HepG2 (cell line): ENCODE measurements at regions not wholly inside any gene's neighbourhood (a gene's known extent, or its start where the extent isn't known, plus 50 kb on each side); places are given as distances from the start of the nearest gene placed in this dataset.

Experiments used
- ATAC-seq: fragments of 200-7000 bp; cut with Tn5 transposase; 3 replicates; pipeline ENCODE4 v1.9.1; 2020; ENCODE audit warnings: mild to moderate bottlenecking, moderate library complexity
- BruUV-seq: library from RNA; stranded (reverse); fragments of 400-500 nt; replicated peaks from 2 replicates; lab custom pipeline; 2021; lab: Mats Ljungman, UMichigan
- CTCF ChIA-PET: fragments of 300-600 bp; formaldehyde crosslinking; extraction: SDS; loops from one replicate; lab custom pipeline; 2021; ENCODE audit warnings: low total read pairs, inconsistent platforms, low intra/inter-chr PET ratio; lab: Yijun Ruan, JAX
- POLR2A ChIA-PET: fragments of 350-600 bp; sonication (Branson Sonifier 250); formaldehyde crosslinking; loops from one replicate; lab custom pipeline; 2020; ENCODE audit warnings: antibody characterized with exemption, inconsistent platforms; lab: Yijun Ruan, JAX
- DNase-seq: peaks from one replicate; pipeline ENCODE4 v3.0.0-alpha.2; 2015; ENCODE audit warnings: low spot score
- FAIRE-seq: peaks from 3 replicates; lab custom pipeline; 2011; peaks lifted over from hg19 to GRCh38; lab: Jason Lieb, UNC
- H2AFZ ChIP-seq: one replicate; pipeline ENCODE4 v1.6.1; 2011; ENCODE audit warnings: low read length, inconsistent platforms
- H3K27ac ChIP-seq: fragments of 300-600 bp; 3 replicates; pipeline ENCODE4 v1.8.0; 2011; ENCODE audit warnings: mixed run types, mild to moderate bottlenecking, mixed read lengths, low read length, inconsistent platforms; ENCODE audit not compliant: insufficient read depth; ENCODE audit errors: extremely low read length
- H3K27me3 ChIP-seq, 2 experiments: fragments of 200-600 bp in 1 of 2; 2 replicates in 1 of 2; 3 replicates in 1 of 2; pipeline versions ENCODE4 v1.6.0 to v1.8.0; 2011; ENCODE audit warnings: low read length in 2 of 2, mild to moderate bottlenecking in 2 of 2, moderate library complexity in 2 of 2, inconsistent platforms in 1 of 2; ENCODE audit not compliant: insufficient read depth in 2 of 2, control insufficient read depth in 1 of 2
- H3K36me3 ChIP-seq, 2 experiments: fragments of 200-600 bp in 1 of 2; replicated peaks in 1 of 2; 2 replicates in 1 of 2; 3 replicates in 1 of 2; pipeline versions ENCODE4 v1.5.1 to v1.8.0; 2011; ENCODE audit warnings: low read length in 2 of 2, inconsistent platforms in 1 of 2; ENCODE audit not compliant: insufficient read depth in 2 of 2, control insufficient read depth in 1 of 2
- H3K4me1 ChIP-seq: 2 replicates; pipeline ENCODE4 v1.5.1; 2012; ENCODE audit warnings: low read length, inconsistent platforms; ENCODE audit not compliant: insufficient read depth
- H3K4me2 ChIP-seq: 2 replicates; pipeline ENCODE4 v1.6.0; 2011; ENCODE audit warnings: low read depth, low read length, inconsistent platforms
- H3K4me3 ChIP-seq, 3 experiments: fragments of 200-600 bp in 1 of 3; sonication (generic), shearing (Covaris generic) in 1 of 3; replicated peaks in 1 of 3; 2 replicates each; pipeline ENCODE4 v1.5.1; 2011 to 2016; ENCODE audit warnings: low read length in 3 of 3, inconsistent platforms in 2 of 3, low read depth in 2 of 3, mild to moderate bottlenecking in 2 of 3, control low read depth in 1 of 3, mixed read lengths in 1 of 3; ENCODE audit not compliant: insufficient read depth in 1 of 3
- H3K79me2 ChIP-seq: one replicate; pipeline ENCODE4 v1.6.1; 2011; ENCODE audit warnings: low read length, inconsistent platforms; ENCODE audit not compliant: insufficient read depth
- H3K9ac ChIP-seq: 2 replicates; pipeline ENCODE4 v1.6.0; 2011; ENCODE audit warnings: mild to moderate bottlenecking, low read depth, low read length, inconsistent platforms; ENCODE audit not compliant: insufficient read depth
- H3K9me3 ChIP-seq: 2 replicates; pipeline ENCODE4 v1.5.1; 2012; ENCODE audit warnings: mild to moderate bottlenecking, low read length
- H4K20me1 ChIP-seq: 2 replicates; pipeline ENCODE4 v1.6.0; 2011; ENCODE audit warnings: inconsistent platforms, mild to moderate bottlenecking, low read length, moderate library complexity; ENCODE audit not compliant: insufficient read depth
- HBP1 ChIP-seq: IDR thresholded peaks from 2 replicates; pipeline ENCODE4 v1.6.1; 2016; ENCODE audit warnings: low read depth, control low read depth
- HES4 ChIP-seq: sonication (generic); formaldehyde crosslinking; IDR thresholded peaks from 2 replicates; pipeline ENCODE4 v1.9.0; 2021; ENCODE audit warnings: mild to moderate bottlenecking, missing genetic modification reagents, borderline replicate concordance
- KAT7 ChIP-seq: IDR thresholded peaks from 2 replicates; pipeline ENCODE4 v1.6.1; 2018; ENCODE audit warnings: borderline replicate concordance, missing compliant biosample characterization
- KLF13 ChIP-seq: sonication (generic); formaldehyde crosslinking; IDR thresholded peaks from 2 replicates; pipeline ENCODE4 v1.4.0; 2020; ENCODE audit warnings: mild to moderate bottlenecking, missing genetic modification reagents
- ZBTB1 ChIP-seq: sonication (generic); formaldehyde crosslinking; IDR thresholded peaks from 2 replicates; pipeline ENCODE4 v1.4.0; 2020; ENCODE audit warnings: missing genetic modification reagents, borderline replicate concordance
- ZFP90 ChIP-seq: sonication (generic); formaldehyde crosslinking; IDR thresholded peaks from 2 replicates; pipeline ENCODE4 v1.8.0; 2022; ENCODE audit warnings: missing genetic modification reagents, mild to moderate bottlenecking, inconsistent platforms, borderline replicate concordance
- ZNF292 ChIP-seq: sonication (generic); formaldehyde crosslinking; IDR thresholded peaks from 2 replicates; pipeline ENCODE4 v1.8.1; 2022; ENCODE audit warnings: mild to moderate bottlenecking, low read depth, missing genetic modification reagents, borderline replicate concordance
- ZNF766 ChIP-seq: sonication (generic); formaldehyde crosslinking; IDR thresholded peaks from 2 replicates; pipeline ENCODE4 v1.5.0; 2020; ENCODE audit warnings: missing genetic modification reagents, borderline replicate concordance
- WGBS: methylation state at CpG from one replicate; pipeline ENCODE4 v1.1.6; 2017; ENCODE audit warnings: low lambda C conversion rate; 5-methylcytosine and 5-hydroxymethylcytosine counted together
- in situ Hi-C: cut with HindIII; loops from 2 replicates; pipeline ENCODE4 v1.10.0; 2017; ENCODE audit warnings: low pct_unique_long_range_greater_than_20kb; ENCODE audit not compliant: extremely low pct_ligation_motif_present
- intact Hi-C: fragments of 100-400 bp; cut with micrococcal nuclease; formaldehyde crosslinking; loops from one replicate; pipeline ENCODE4 v1.10.0; 2022; ENCODE audit not compliant: unreplicated experiment
- TF ChIP-seq, protein P1 (sequence below): sonication (generic); formaldehyde crosslinking; conservative IDR thresholded peaks from 2 replicates; pipeline ENCODE4 v1.4.0; 2020; ENCODE audit warnings: missing genetic modification reagents
- TF ChIP-seq, protein P2 (sequence below): IDR thresholded peaks from 2 replicates; pipeline ENCODE4 v1.6.1; 2016; ENCODE audit warnings: missing compliant biosample characterization, missing genetic modification reagents, borderline replicate concordance

DNA sequence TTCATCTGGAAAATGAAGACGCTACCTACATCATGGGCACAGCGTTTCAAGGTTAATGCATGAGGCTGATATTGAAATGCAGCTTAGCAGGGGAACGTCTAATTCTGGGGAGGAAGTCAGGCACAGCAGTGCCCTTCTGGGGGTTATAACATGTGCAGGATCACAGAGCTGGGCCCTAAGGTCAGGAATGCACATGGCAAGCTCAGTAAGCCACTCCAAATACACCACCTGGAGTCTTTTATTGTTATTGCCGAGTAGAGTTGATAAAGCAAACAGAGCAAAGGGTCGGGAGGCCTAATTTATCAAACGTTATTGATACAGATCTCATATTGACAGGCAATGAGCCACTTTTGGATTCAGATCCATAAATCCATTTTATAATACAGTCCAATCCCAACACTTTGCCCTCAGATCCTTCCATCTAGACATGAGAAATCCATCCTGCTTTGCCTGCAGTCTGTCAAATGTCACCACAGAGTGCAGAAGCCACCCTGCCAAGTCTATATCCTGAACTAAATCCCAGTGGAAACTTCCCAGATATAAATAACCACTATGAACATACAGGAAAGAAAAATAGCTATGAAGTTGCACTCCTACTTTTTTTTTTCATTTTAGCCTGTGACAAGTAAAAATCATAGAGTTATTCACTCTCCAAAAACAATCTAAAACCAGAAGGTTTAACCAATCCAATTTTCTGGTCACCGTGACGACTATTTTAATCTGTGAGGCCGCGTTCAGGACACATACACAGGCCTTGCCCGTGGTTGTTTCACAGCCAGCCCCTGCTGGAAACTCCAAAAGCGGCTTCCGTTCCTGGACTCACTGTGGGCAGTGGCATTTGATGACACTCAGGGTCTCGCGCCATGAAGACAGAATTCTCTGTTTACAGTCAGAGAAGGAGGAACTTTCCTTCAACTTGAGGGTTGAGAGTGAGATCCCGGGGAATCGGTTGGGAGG is 335.4 kb downstream of the DHX15 start:
- intact Hi-C loops, result no loop called here
- no peak overlapping the region for H2AFZ ChIP-seq
- no peak for DNase-seq
- TF ChIP-seq KLF13 (CRISPR knock-in tag), result no peak
- TF ChIP-seq ZFP90 (CRISPR knock-in tag), result no peak
- no peak for TF ChIP-seq HBP1 (CRISPR knock-in tag)
- no peak for TF ChIP-seq HES4 (CRISPR knock-in tag)
- TF ChIP-seq ZNF766 (CRISPR knock-in tag), result no peak
- TF ChIP-seq, protein P1, sequence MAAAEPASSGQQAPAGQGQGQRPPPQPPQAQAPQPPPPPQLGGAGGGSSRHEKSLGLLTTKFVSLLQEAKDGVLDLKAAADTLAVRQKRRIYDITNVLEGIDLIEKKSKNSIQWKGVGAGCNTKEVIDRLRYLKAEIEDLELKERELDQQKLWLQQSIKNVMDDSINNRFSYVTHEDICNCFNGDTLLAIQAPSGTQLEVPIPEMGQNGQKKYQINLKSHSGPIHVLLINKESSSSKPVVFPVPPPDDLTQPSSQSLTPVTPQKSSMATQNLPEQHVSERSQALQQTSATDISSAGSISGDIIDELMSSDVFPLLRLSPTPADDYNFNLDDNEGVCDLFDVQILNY (CRISPR knock-in tag), result no peak
- TF ChIP-seq, protein P2, sequence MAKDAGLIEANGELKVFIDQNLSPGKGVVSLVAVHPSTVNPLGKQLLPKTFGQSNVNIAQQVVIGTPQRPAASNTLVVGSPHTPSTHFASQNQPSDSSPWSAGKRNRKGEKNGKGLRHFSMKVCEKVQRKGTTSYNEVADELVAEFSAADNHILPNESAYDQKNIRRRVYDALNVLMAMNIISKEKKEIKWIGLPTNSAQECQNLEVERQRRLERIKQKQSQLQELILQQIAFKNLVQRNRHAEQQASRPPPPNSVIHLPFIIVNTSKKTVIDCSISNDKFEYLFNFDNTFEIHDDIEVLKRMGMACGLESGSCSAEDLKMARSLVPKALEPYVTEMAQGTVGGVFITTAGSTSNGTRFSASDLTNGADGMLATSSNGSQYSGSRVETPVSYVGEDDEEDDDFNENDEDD (CRISPR knock-in tag), result no peak
- no peak for TF ChIP-seq ZBTB1 (CRISPR knock-in tag)
- TF ChIP-seq KAT7 (CRISPR knock-in tag), result no peak
- no peak for TF ChIP-seq ZNF292 (CRISPR knock-in tag)
- H3K79me2 ChIP-seq, result no peaks in the 10 kb centered on the region
- 52% methylated on average over 17 of the region's 17 CpGs for WGBS
- no peak overlapping the region for H3K4me2 ChIP-seq
- H3K4me3 ChIP-seq, result no peak overlapping the region
- no peaks in the 10 kb centered on the region for H4K20me1 ChIP-seq
- no peak for FAIRE-seq
- ChIA-PET CTCF (no interaction called here), POLR2A (no interaction called here)
- in situ Hi-C loops, result no loop called here
- no TSS peak for BruUV-seq
- H3K27me3 ChIP-seq, result no peaks in the 10 kb centered on the region; a peak in 1 of 5 replicates
- no peak for ATAC-seq
- no peaks in the 10 kb centered on the region for H3K9me3 ChIP-seq
- H3K27ac ChIP-seq, result no peak overlapping the region
- no peak overlapping the region for H3K9ac ChIP-seq
- no peaks in the 10 kb centered on the region for H3K36me3 ChIP-seq
- no peaks in the 10 kb centered on the region for H3K4me1 ChIP-seq
